GM12878 (cell line): ENCODE measurements at regions not wholly inside any gene's neighbourhood (a gene's known extent, or its start where the extent isn't known, plus 50 kb on each side); places are given as distances from the start of the nearest gene placed in this dataset.

Experiments
- ATAC-seq: fragments of 200-7000 bp; cut with Tn5 transposase; 3 replicates; pipeline ENCODE4 v1.9.1; 2020; ENCODE audit warnings: mild to moderate bottlenecking, moderate library complexity
- BruUV-seq: library from RNA; stranded (reverse); fragments of 400-500 nt; replicated peaks from 2 replicates; lab custom pipeline; 2021; lab: Mats Ljungman, UMichigan
- CTCF ChIA-PET: fragments of 300-600 bp; sonication (Branson Sonifier 250); formaldehyde crosslinking; extraction: SDS; loops from one replicate; lab custom pipeline; 2021; ENCODE audit warnings: inconsistent platforms; lab: Yijun Ruan, JAX
- POLR2A ChIA-PET: fragments of 350-600 bp; formaldehyde crosslinking; extraction: SDS; loops from one replicate; lab custom pipeline; 2021; ENCODE audit warnings: inconsistent platforms; lab: Charles Lee
- RAD21 ChIA-PET: fragments of 300-600 bp; sonication (Branson Sonifier 250); formaldehyde crosslinking; loops from one replicate; lab custom pipeline; 2023; ENCODE audit warnings: antibody characterized with exemption; ENCODE audit not compliant: unreplicated experiment; lab: Charles Lee
- SMC1A ChIA-PET: fragments of 300-600 bp; sonication (Branson Sonifier 250); formaldehyde crosslinking; loops from one replicate; lab custom pipeline; 2023; ENCODE audit not compliant: unreplicated experiment, uncharacterized antibody; lab: Charles Lee
- DNase-seq: peaks from one replicate; pipeline ENCODE4 v3.0.0-alpha.2; 2011; ENCODE audit warnings: low read depth, low spot score
- FAIRE-seq: peaks from 3 replicates; lab custom pipeline; 2011; peaks lifted over from hg19 to GRCh38; lab: Jason Lieb, UNC
- H2AFZ ChIP-seq: 2 replicates; pipeline ENCODE4 v1.6.0; 2011; ENCODE audit warnings: low read depth, low read length, control low read depth; ENCODE audit not compliant: control insufficient read depth
- H3K27ac ChIP-seq: 2 replicates; pipeline ENCODE4 v1.5.1; 2011; ENCODE audit warnings: control low read depth; ENCODE audit not compliant: control insufficient read depth, insufficient read depth
- H3K27me3 ChIP-seq, 2 experiments: replicated peaks in 1 of 2; 2 replicates each; pipeline versions ENCODE4 v1.6.0 to v1.6.1; 2011; ENCODE audit warnings: low read length in 1 of 2; ENCODE audit not compliant: control insufficient read depth in 2 of 2, insufficient read depth in 2 of 2
- H3K36me3 ChIP-seq, 2 experiments: 2 replicates each; pipeline ENCODE4 v1.5.1; 2011; ENCODE audit warnings: low read length in 1 of 2; ENCODE audit not compliant: control insufficient read depth in 2 of 2, insufficient read depth in 2 of 2
- H3K4me1 ChIP-seq: 2 replicates; pipeline ENCODE4 v1.6.1; 2011; ENCODE audit warnings: mild to moderate bottlenecking, low read length, moderate library complexity, mixed read lengths; ENCODE audit not compliant: control insufficient read depth, insufficient read depth
- H3K4me2 ChIP-seq: 2 replicates; pipeline ENCODE4 v1.6.0; 2011; ENCODE audit warnings: control low read depth; ENCODE audit not compliant: control insufficient read depth, insufficient read depth
- H3K4me3 ChIP-seq: fragments of 200-600 bp; sonication (generic); 2 replicates; pipeline ENCODE4 v1.5.1; 2016
- H3K79me2 ChIP-seq: 2 replicates; pipeline ENCODE4 v1.6.0; 2011; ENCODE audit warnings: low read length; ENCODE audit not compliant: control insufficient read depth, insufficient read depth
- H3K9ac ChIP-seq: 2 replicates; pipeline ENCODE4 v1.8.0; 2011; ENCODE audit warnings: low read length, control low read depth, mixed read lengths; ENCODE audit not compliant: control insufficient read depth, insufficient read depth
- H3K9me3 ChIP-seq: replicated peaks from 3 replicates; pipeline ENCODE4 v1.5.1; 2011; ENCODE audit warnings: mild to moderate bottlenecking, low read length; ENCODE audit not compliant: control insufficient read depth, insufficient read depth
- H4K20me1 ChIP-seq: 2 replicates; pipeline ENCODE4 v1.6.0; 2011; ENCODE audit not compliant: control insufficient read depth, insufficient read depth
- ASH2L ChIP-seq: fragments of 300-600, 200-600 bp; sonication (generic); IDR thresholded peaks from 2 replicates; pipeline ENCODE4 v1.6.1; 2017; ENCODE audit warnings: low read depth, mild to moderate bottlenecking, borderline replicate concordance
- BACH1 ChIP-seq: fragments of 450-650 bp; IDR thresholded peaks from 2 replicates; pipeline ENCODE4 v1.6.1; 2017; ENCODE audit warnings: mild to moderate bottlenecking, borderline replicate concordance
- CEBPB ChIP-seq, 2 experiments: fragments of 150-350 bp in 1 of 2; IDR thresholded peaks; 2 replicates each; pipeline ENCODE4 v1.6.1; 2012 to 2014; ENCODE audit warnings: low read depth in 2 of 2, low read length in 2 of 2, borderline replicate concordance in 1 of 2, inconsistent platforms in 1 of 2
- EP300 ChIP-seq, 2 experiments: fragments of 150-350 bp in 1 of 2; IDR thresholded peaks; 2 replicates each; pipeline ENCODE4 v1.6.1; 2011 to 2012; ENCODE audit warnings: low read depth in 2 of 2, low read length in 2 of 2, borderline replicate concordance in 1 of 2, improper control_type of control experiment in 1 of 2, inconsistent platforms in 1 of 2; ENCODE audit not compliant: control insufficient read depth in 1 of 2
- FOXM1 ChIP-seq: IDR thresholded peaks from 2 replicates; pipeline ENCODE4 v1.6.1; 2012; ENCODE audit warnings: low read depth, mild to moderate bottlenecking, inconsistent platforms, low read length, moderate library complexity
- HSF1 ChIP-seq: fragments of 150-350 bp; IDR thresholded peaks from 2 replicates; pipeline ENCODE4 v1.6.1; 2014; ENCODE audit warnings: mild to moderate bottlenecking, low read depth, low read length
- IKZF1 ChIP-seq: fragments of 450-650 bp; conservative IDR thresholded peaks from 2 replicates; pipeline ENCODE4 v1.6.1; 2017; ENCODE audit warnings: antibody characterized with exemption, mild to moderate bottlenecking
- IKZF2 ChIP-seq, 2 experiments: fragments of 450-650 bp; IDR thresholded peaks; 2 replicates each; pipeline ENCODE4 v1.6.1; 2017; ENCODE audit warnings: mild to moderate bottlenecking in 2 of 2, moderate library complexity in 2 of 2
- MYB ChIP-seq: fragments of 150-350 bp; IDR thresholded peaks from 2 replicates; pipeline ENCODE4 v1.6.1; 2014; ENCODE audit warnings: mild to moderate bottlenecking, low read depth, low read length, borderline replicate concordance
- NFYA ChIP-seq: IDR thresholded peaks from 2 replicates; pipeline ENCODE4 v1.6.1; 2011; ENCODE audit warnings: low read depth, mild to moderate bottlenecking, low read length, improper control_type of control experiment, borderline replicate concordance
- PML ChIP-seq: IDR thresholded peaks from 2 replicates; pipeline ENCODE4 v1.6.1; 2012; ENCODE audit warnings: low read length, inconsistent platforms
- RAD21 ChIP-seq: IDR thresholded peaks from 2 replicates; pipeline ENCODE4 v1.6.1; 2011; ENCODE audit warnings: mild to moderate bottlenecking, low read depth, low read length, moderate library complexity; ENCODE audit not compliant: insufficient read depth
- RAD51 ChIP-seq: fragments of 450-650 bp; IDR thresholded peaks from 2 replicates; pipeline ENCODE4 v1.6.1; 2016; ENCODE audit warnings: moderate library complexity, mild to moderate bottlenecking, inconsistent platforms
- SIX5 ChIP-seq: IDR thresholded peaks from 2 replicates; pipeline ENCODE4 v1.6.1; 2011; ENCODE audit warnings: mild to moderate bottlenecking, low read depth, low read length, moderate library complexity; ENCODE audit not compliant: severe bottlenecking
- SP1 ChIP-seq: IDR thresholded peaks from one replicate; pipeline ENCODE4 v1.6.1; 2011; ENCODE audit warnings: low read depth, low read length
- SUPT20H ChIP-seq: IDR thresholded peaks from 2 replicates; pipeline ENCODE4 v1.6.1; 2011; ENCODE audit warnings: low read depth, mild to moderate bottlenecking, low read length, moderate library complexity, borderline replicate concordance; ENCODE audit not compliant: control insufficient read depth
- TBL1XR1 ChIP-seq: IDR thresholded peaks from 2 replicates; pipeline ENCODE4 v1.6.1; 2012; ENCODE audit warnings: low read depth, low read length, improper control_type of control experiment
- TCF12 ChIP-seq: IDR thresholded peaks from 2 replicates; pipeline ENCODE4 v1.6.1; 2011; ENCODE audit warnings: low read depth, mild to moderate bottlenecking, low read length
- ZNF207 ChIP-seq: fragments of 450-650 bp; IDR thresholded peaks from 2 replicates; pipeline ENCODE4 v1.6.1; 2014; ENCODE audit warnings: antibody characterized with exemption, mild to moderate bottlenecking, borderline replicate concordance
- ZNF622 ChIP-seq: fragments of 450-650 bp; IDR thresholded peaks from 2 replicates; pipeline ENCODE4 v1.6.1; 2017; ENCODE audit warnings: mild to moderate bottlenecking, inconsistent platforms
- ZSCAN29 ChIP-seq: fragments of 450-650 bp; IDR thresholded peaks from 2 replicates; pipeline ENCODE4 v1.6.1; 2017; ENCODE audit warnings: mild to moderate bottlenecking, moderate library complexity
- WGBS: methylation state at CpG from one replicate; pipeline ENCODE4 v1.1.6; 2016; ENCODE audit warnings: low lambda C conversion rate; ENCODE audit not compliant: insufficient replicate concordance, insufficient coverage; ENCODE audit errors: missing lambda C conversion rate; 5-methylcytosine and 5-hydroxymethylcytosine counted together
- in situ Hi-C: fragments of 300-500 bp; cut with MboI; formaldehyde crosslinking; loops from 9 replicates; pipeline ENCODE4 v1.14.3; 2018; ENCODE audit warnings: mixed read lengths
- intact Hi-C: fragments of 100-400 bp; cut with micrococcal nuclease; formaldehyde crosslinking; loops from one replicate; pipeline ENCODE4 v1.14.2; 2022; ENCODE audit not compliant: unreplicated experiment

DNA sequence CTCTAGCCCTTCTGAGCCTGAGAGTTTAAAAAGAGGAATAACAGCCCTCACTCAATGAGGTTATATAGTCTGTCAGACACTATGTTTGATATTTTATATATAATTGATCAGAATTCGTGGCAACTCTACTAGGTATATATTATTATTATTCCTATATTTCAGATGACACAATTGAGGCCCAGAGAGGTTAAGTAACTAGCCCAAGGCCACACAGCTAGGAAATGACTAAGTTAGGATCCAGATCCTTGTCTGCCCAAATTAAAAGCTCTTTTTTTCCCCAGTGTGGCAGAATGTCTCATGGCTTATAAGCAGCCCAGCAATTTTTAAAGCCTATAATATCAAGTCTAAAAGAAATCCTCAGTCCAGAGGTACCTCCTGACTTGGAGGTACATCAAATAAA lies 1119.9 kb upstream of the AUTS2 start:
- Histone ChIP-seq H3K4me2 (no peak overlapping the region), H3K9me3 (no peaks in the 10 kb centered on the region; the same call in 2 of the 3 replicates), H3K79me2 (no peaks in the 10 kb centered on the region), H3K4me1 (no peaks in the 10 kb centered on the region), H4K20me1 (no peaks in the 10 kb centered on the region), H3K4me3 (no peak overlapping the region), H3K36me3 (no peaks in the 10 kb centered on the region), H3K27ac (no peak overlapping the region), H2AFZ (no peak overlapping the region), H3K9ac (no peak overlapping the region), H3K27me3 (no peaks in the 10 kb centered on the region)
- intact Hi-C loops (no loop called here), in situ Hi-C loops (no loop called here)
- CTCF ChIA-PET: no interaction called here
- DNase-seq (no peak), FAIRE-seq (no peak), ATAC-seq (no peak)
- RAD21 ChIA-PET: no interaction called here
- no TSS peak for BruUV-seq
- WGBS: 0% methylated on average over 1 of the region's 1 CpG
- SMC1A ChIA-PET: no interaction called here
- no peak for TF ChIP-seq FOXM1
- no peak for TF ChIP-seq SIX5
- TF ChIP-seq TCF12: no peak
- no peak for TF ChIP-seq RAD21
- no peak for TF ChIP-seq NFYA
- no peak for TF ChIP-seq TBL1XR1
- TF ChIP-seq IKZF2 (IDR thresholded peaks at IDR 0.05): no peak
- TF ChIP-seq BACH1: no peak
- no peak for TF ChIP-seq ZNF207
- no peak for TF ChIP-seq SP1
- POLR2A ChIA-PET: no interaction called here

GRCh38 chr7:68482800-68483199 lies 1115.5 kb upstream of the AUTS2 start:
- RAD21 ChIA-PET: no interaction called here
- CTCF ChIA-PET: no interaction called here
- ATAC-seq: no peak
- BruUV-seq: no TSS peak
- intact Hi-C loops: no loop called here
- no peaks in the 10 kb centered on the region for H3K4me1 ChIP-seq
- H3K27ac ChIP-seq: no peak overlapping the region
- no peak overlapping the region for H3K9ac ChIP-seq
- no peak overlapping the region for H3K4me2 ChIP-seq
- H2AFZ ChIP-seq: no peak overlapping the region
- no peaks in the 10 kb centered on the region for H3K27me3 ChIP-seq
- no peak for DNase-seq
- H4K20me1 ChIP-seq: no peaks in the 10 kb centered on the region
- H3K36me3 ChIP-seq: no peaks in the 10 kb centered on the region
- SMC1A ChIA-PET: no interaction called here
- in situ Hi-C loops: no loop called here
- FAIRE-seq: no peak
- 47% methylated on average over 5 of the region's 5 CpGs for WGBS
- no peaks in the 10 kb centered on the region; the same call in 2 of the 3 replicates for H3K9me3 ChIP-seq
- no peak overlapping the region for H3K4me3 ChIP-seq
- POLR2A ChIA-PET: no interaction called here
- no peaks in the 10 kb centered on the region for H3K79me2 ChIP-seq
- TF ChIP-seq MYB (no peak), PML (no peak), ZNF622 (no peak), ASH2L (no peak), CEBPB (IDR thresholded peaks at IDR 0.05; ENCODE audit: borderline replicate concordance in 1 of 2, low read depth in 2 of 2, low read length in 2 of 2) (no peak), ZSCAN29 (no peak), IKZF1 (no peak), SP1 (no peak), EP300 (IDR thresholded peaks at IDR 0.05; ENCODE audit: borderline replicate concordance in 1 of 2, control insufficient read depth in 1 of 2, low read depth in 2 of 2, low read length in 2 of 2) (no peak), SUPT20H (no peak), HSF1 (no peak), RAD51 (no peak)
